ENCODE measurements at regions not wholly inside any gene's neighbourhood (a gene's known extent, or its start where the extent isn't known, plus 50 kb on each side); places are given as distances from the start of the nearest gene placed in this dataset.

- Histone ChIP-seq H3K4me1 (ENCODE audit: insufficient read depth, low read length) (no peaks in the 10 kb centered on the region), H3K27ac (ENCODE audit: low read depth, low read length) (no peak overlapping the region), H3K36me3 (ENCODE audit: insufficient read depth, low read length) (no peaks in the 10 kb centered on the region), H3K4me3 (ENCODE audit: low read length) (no peak overlapping the region), H3K9me3 (ENCODE audit: low read length) (no peaks in the 10 kb centered on the region), H3K27me3 (ENCODE audit: insufficient read depth, low read length, poor library complexity, severe bottlenecking) (no peaks in the 10 kb centered on the region)
- no peak overlapping the region for H3K4me3 Mint-ChIP-seq
- no peak overlapping the region for H3K27ac Mint-ChIP-seq
- H3K9me3 Mint-ChIP-seq, result peaks cover 0 to 2% (median 0%) of the 10 kb centered on the region in 5 donors
- ChIA-PET POLR2A (no interaction called here), CTCF (no interaction called here)
- no peaks in the 10 kb centered on the region for H3K4me1 Mint-ChIP-seq
- H3K36me3 Mint-ChIP-seq, result no peaks in the 10 kb centered on the region
- no peaks in the 10 kb centered on the region for H3K27me3 Mint-ChIP-seq
- no peak for DNase-seq
Measured at GRCh38 chr13:38527140-38527539, 159.7 kb upstream of the FREM2 start.

- CTCF ChIA-PET, result no interaction called here
- DNase-seq, result no peak
- H3K36me3 Mint-ChIP-seq, result no peaks in the 10 kb centered on the region
Measured at GRCh38 chr13:38528986-38529385, 157.9 kb upstream of the FREM2 start.

GRCh38 chr13:38530492-38530891 lies 156.4 kb upstream of the FREM2 start:
- H3K27me3 Mint-ChIP-seq, result no peaks in the 10 kb centered on the region
- CTCF ChIA-PET, result no interaction called here
- no peaks in the 10 kb centered on the region for H3K9me3 ChIP-seq (ENCODE audit: low read length)

More at GRCh38 chr13:38528986-38529385, 157.9 kb upstream of the FREM2 start:
- Histone ChIP-seq H3K9me3 (ENCODE audit: low read length) (no peaks in the 10 kb centered on the region), H3K4me1 (ENCODE audit: insufficient read depth, low read length) (no peaks in the 10 kb centered on the region), H3K27me3 (ENCODE audit: insufficient read depth, low read length, poor library complexity, severe bottlenecking) (no peaks in the 10 kb centered on the region), H3K27ac (ENCODE audit: low read depth, low read length) (no peak overlapping the region), H3K36me3 (ENCODE audit: insufficient read depth, low read length) (no peaks in the 10 kb centered on the region), H3K4me3 (ENCODE audit: low read length) (no peak overlapping the region)
- H3K27me3 Mint-ChIP-seq, result no peaks in the 10 kb centered on the region
- H3K4me1 Mint-ChIP-seq, result no peaks in the 10 kb centered on the region
- peaks cover 0 to 2% (median 0%) of the 10 kb centered on the region in 5 donors for H3K9me3 Mint-ChIP-seq
- no peak overlapping the region for H3K27ac Mint-ChIP-seq
- no peak overlapping the region for H3K4me3 Mint-ChIP-seq
- POLR2A ChIA-PET, result no interaction called here

DNA sequence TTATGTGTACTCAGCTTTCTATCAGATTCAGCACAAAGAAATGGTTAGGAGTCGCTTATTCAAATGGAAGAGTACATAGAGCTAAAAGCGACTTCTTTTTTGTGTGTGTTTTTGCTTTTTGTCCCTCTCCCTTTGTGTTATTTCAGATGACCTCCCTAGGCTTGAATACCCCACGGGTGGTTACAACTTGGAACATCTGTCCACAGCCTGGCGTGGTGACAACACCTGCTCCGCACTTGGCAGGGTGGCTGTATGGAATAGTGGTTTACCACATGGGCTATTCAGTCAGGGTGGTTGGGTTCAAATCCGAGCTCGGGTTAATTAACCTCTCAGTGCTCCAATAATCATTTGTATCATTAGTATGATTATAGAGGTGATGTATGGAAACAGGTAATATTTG lies 151.6 kb upstream of the FREM2 start:
- ChIA-PET POLR2A (no interaction called here), CTCF (no interaction called here)
- no peak for DNase-seq
- no peaks in the 10 kb centered on the region for H3K9me3 ChIP-seq (ENCODE audit: low read length)
- Mint-ChIP-seq H3K4me1 (no peaks in the 10 kb centered on the region), H3K9me3 (no peaks in the 10 kb centered on the region), H3K27ac (no peak overlapping the region), H3K4me3 (no peak overlapping the region), H3K27me3 (peaks cover 0 to 1% of the 10 kb centered on the region in 2 donors), H3K36me3 (no peaks in the 10 kb centered on the region)
- H3K36me3 ChIP-seq (ENCODE audit: insufficient read depth, low read length), result no peaks in the 10 kb centered on the region
- H3K27me3 ChIP-seq (ENCODE audit: insufficient read depth, low read length, poor library complexity, severe bottlenecking), result no peaks in the 10 kb centered on the region
- no peaks in the 10 kb centered on the region for H3K4me1 ChIP-seq (ENCODE audit: insufficient read depth, low read length)
- no peak overlapping the region for H3K4me3 ChIP-seq (ENCODE audit: low read length)
- no peak overlapping the region for H3K27ac ChIP-seq (ENCODE audit: low read depth, low read length)

More at GRCh38 chr13:38530492-38530891, 156.4 kb upstream of the FREM2 start:
- H3K4me1 ChIP-seq (ENCODE audit: insufficient read depth, low read length), result no peaks in the 10 kb centered on the region
- no peak overlapping the region for H3K4me3 Mint-ChIP-seq
- no peak overlapping the region for H3K4me3 ChIP-seq (ENCODE audit: low read length)
- no peak overlapping the region for H3K27ac ChIP-seq (ENCODE audit: low read depth, low read length)
- H3K27me3 ChIP-seq (ENCODE audit: insufficient read depth, low read length, poor library complexity, severe bottlenecking), result no peaks in the 10 kb centered on the region
- no peaks in the 10 kb centered on the region for H3K4me1 Mint-ChIP-seq
- no peaks in the 10 kb centered on the region for H3K36me3 ChIP-seq (ENCODE audit: insufficient read depth, low read length)
- POLR2A ChIA-PET, result no interaction called here
- H3K36me3 Mint-ChIP-seq, result no peaks in the 10 kb centered on the region
- no peak for DNase-seq
- no peak overlapping the region for H3K27ac Mint-ChIP-seq
- H3K9me3 Mint-ChIP-seq, result no peaks in the 10 kb centered on the region

GRCh38 chr13:38537051-38537450 lies 149.8 kb upstream of the FREM2 start:
- no peaks in the 10 kb centered on the region for H3K36me3 Mint-ChIP-seq
- no peaks in the 10 kb centered on the region for H3K9me3 ChIP-seq (ENCODE audit: low read length)
- H3K27me3 Mint-ChIP-seq, result peaks cover 0 to 1% of the 10 kb centered on the region in 2 donors
- H3K4me1 Mint-ChIP-seq, result no peaks in the 10 kb centered on the region
- no peaks in the 10 kb centered on the region for H3K36me3 ChIP-seq (ENCODE audit: insufficient read depth, low read length)
- ChIA-PET POLR2A (no interaction called here), CTCF (no interaction called here)
- H3K27me3 ChIP-seq (ENCODE audit: insufficient read depth, low read length, poor library complexity, severe bottlenecking), result no peaks in the 10 kb centered on the region
- H3K4me3 Mint-ChIP-seq, result no peak overlapping the region
- H3K27ac ChIP-seq (ENCODE audit: low read depth, low read length), result no peak overlapping the region
- no peak overlapping the region for H3K27ac Mint-ChIP-seq
- H3K4me3 ChIP-seq (ENCODE audit: low read length), result no peak overlapping the region
- no peaks in the 10 kb centered on the region for H3K9me3 Mint-ChIP-seq
- DNase-seq, result no peak
- H3K4me1 ChIP-seq (ENCODE audit: insufficient read depth, low read length), result no peaks in the 10 kb centered on the region

DNA sequence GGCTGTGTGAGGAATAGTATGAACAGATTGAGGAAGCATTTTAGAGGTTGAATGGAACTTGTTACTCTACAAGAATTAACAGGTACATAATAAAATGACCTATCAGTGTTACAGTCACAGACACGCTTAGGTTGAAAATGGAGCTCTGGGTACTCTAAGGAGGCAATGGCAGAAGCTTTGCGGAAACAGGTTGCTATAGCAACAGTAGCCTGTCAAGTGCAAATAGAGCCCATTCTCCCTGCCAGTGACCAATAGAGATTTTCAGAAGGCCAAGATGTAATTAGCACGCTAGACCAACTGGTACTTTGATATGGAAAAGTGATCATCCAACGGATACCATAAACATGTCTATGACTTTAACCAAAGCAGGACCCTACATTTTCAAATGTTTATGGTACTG lies 148.5 kb upstream of the FREM2 start:
- Mint-ChIP-seq H3K4me1 (no peaks in the 10 kb centered on the region), H3K4me3 (no peak overlapping the region), H3K27me3 (peaks cover 0 to 1% of the 10 kb centered on the region in 2 donors), H3K27ac (no peak overlapping the region), H3K9me3 (no peaks in the 10 kb centered on the region), H3K36me3 (no peaks in the 10 kb centered on the region)
- no peaks in the 10 kb centered on the region for H3K36me3 ChIP-seq (ENCODE audit: insufficient read depth, low read length)
- CTCF ChIA-PET, result no interaction called here
- POLR2A ChIA-PET, result no interaction called here
- H3K4me1 ChIP-seq (ENCODE audit: insufficient read depth, low read length), result no peaks in the 10 kb centered on the region
- H3K9me3 ChIP-seq (ENCODE audit: low read length), result no peaks in the 10 kb centered on the region
- H3K27me3 ChIP-seq (ENCODE audit: insufficient read depth, low read length, poor library complexity, severe bottlenecking), result no peaks in the 10 kb centered on the region
- H3K4me3 ChIP-seq (ENCODE audit: low read length), result no peak overlapping the region
- H3K27ac ChIP-seq (ENCODE audit: low read depth, low read length), result no peak overlapping the region
- DNase-seq, result no peak

DNA sequence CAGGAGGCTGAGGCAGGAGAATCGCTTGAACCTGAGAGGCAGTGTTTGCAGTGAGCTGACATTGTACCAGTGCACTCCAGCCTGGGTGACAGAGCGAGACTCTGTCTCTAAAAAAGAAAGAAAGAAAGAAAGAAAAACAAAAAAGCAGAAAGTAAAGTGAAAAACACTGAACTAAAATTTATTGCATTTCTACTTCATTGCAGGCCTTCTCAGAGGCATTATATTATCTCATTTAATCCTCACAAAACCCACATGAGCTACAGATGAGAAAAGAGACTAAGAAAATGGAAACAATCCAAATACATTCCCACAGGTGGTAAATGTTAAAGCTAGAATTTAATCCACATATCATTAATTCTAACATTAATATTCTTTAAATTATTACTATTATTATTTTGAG lies 147.2 kb upstream of the FREM2 start:
- Mint-ChIP-seq H3K27ac (no peak overlapping the region), H3K9me3 (no peaks in the 10 kb centered on the region), H3K27me3 (peaks cover 0 to 1% of the 10 kb centered on the region in 2 donors), H3K36me3 (no peaks in the 10 kb centered on the region), H3K4me3 (no peak overlapping the region), H3K4me1 (no peaks in the 10 kb centered on the region)
- H3K4me3 ChIP-seq (ENCODE audit: low read length), result no peak overlapping the region
- no peaks in the 10 kb centered on the region for H3K4me1 ChIP-seq (ENCODE audit: insufficient read depth, low read length)
- H3K27me3 ChIP-seq (ENCODE audit: insufficient read depth, low read length, poor library complexity, severe bottlenecking), result no peaks in the 10 kb centered on the region
- no peak overlapping the region for H3K27ac ChIP-seq (ENCODE audit: low read depth, low read length)
- H3K36me3 ChIP-seq (ENCODE audit: insufficient read depth, low read length), result no peaks in the 10 kb centered on the region
- no peaks in the 10 kb centered on the region for H3K9me3 ChIP-seq (ENCODE audit: low read length)
- CTCF ChIA-PET, result no interaction called here
- POLR2A ChIA-PET, result no interaction called here
- DNase-seq, result no peak

DNA sequence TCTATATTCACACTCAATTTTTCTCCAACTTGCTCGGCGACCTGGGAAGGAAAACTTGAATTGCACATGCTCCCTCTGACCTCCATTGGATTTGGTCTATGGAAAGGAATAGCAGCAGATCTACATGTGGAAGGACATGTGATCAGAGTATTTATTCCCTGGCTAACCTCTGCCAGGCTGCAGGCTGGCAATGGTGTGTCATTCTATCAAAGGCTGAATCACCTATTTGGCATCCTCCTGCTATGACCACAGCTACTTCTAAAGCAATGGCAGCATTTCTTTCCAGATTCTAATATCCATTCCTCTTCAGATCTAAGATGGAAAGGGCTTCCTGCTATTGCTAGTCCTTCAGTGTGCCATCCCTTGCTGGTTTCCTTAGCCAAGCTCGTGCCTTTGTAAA lies 144.3 kb upstream of the FREM2 start:
- Histone ChIP-seq H3K4me3 (ENCODE audit: low read length) (no peak overlapping the region), H3K27me3 (ENCODE audit: insufficient read depth, low read length, poor library complexity, severe bottlenecking) (no peaks in the 10 kb centered on the region), H3K4me1 (ENCODE audit: insufficient read depth, low read length) (no peaks in the 10 kb centered on the region), H3K36me3 (ENCODE audit: insufficient read depth, low read length) (no peaks in the 10 kb centered on the region), H3K27ac (ENCODE audit: low read depth, low read length) (no peak overlapping the region), H3K9me3 (ENCODE audit: low read length) (no peaks in the 10 kb centered on the region)
- Mint-ChIP-seq H3K4me3 (no peak overlapping the region), H3K36me3 (no peaks in the 10 kb centered on the region), H3K4me1 (no peaks in the 10 kb centered on the region), H3K27ac (no peak overlapping the region), H3K27me3 (no peaks in the 10 kb centered on the region), H3K9me3 (no peaks in the 10 kb centered on the region)
- ChIA-PET CTCF (no interaction called here), POLR2A (no interaction called here)
- DNase-seq, result no peak

DNA sequence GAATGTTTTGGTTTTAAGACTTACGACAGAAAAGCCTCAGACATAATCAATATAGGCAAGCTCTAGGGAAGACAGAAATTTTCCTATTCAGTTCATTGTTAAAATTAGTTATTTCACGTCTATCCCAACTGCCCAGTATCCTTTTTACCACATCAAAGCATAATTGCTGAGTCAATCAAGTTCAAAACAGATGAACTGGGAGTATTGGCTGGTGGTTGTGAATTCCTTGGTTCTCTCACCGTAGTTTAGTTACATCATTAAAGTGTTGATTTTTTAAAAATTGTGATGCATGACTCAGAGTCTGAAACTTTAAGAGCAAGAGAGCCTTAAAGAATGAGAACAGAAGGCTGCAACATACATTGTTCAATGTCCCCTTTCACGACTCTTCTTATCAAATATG lies 143.3 kb upstream of the FREM2 start:
- no peaks in the 10 kb centered on the region for H3K27me3 Mint-ChIP-seq
- CTCF ChIA-PET, result no interaction called here
- no peak for DNase-seq
- Histone ChIP-seq H3K36me3 (ENCODE audit: insufficient read depth, low read length) (no peaks in the 10 kb centered on the region), H3K9me3 (ENCODE audit: low read length) (no peaks in the 10 kb centered on the region), H3K27ac (ENCODE audit: low read depth, low read length) (no peak overlapping the region), H3K4me3 (ENCODE audit: low read length) (no peak overlapping the region), H3K4me1 (ENCODE audit: insufficient read depth, low read length) (no peaks in the 10 kb centered on the region), H3K27me3 (ENCODE audit: insufficient read depth, low read length, poor library complexity, severe bottlenecking) (no peaks in the 10 kb centered on the region)
- H3K9me3 Mint-ChIP-seq, result peaks cover 0 to 3% (median 0%) of the 10 kb centered on the region in 5 donors
- no peaks in the 10 kb centered on the region for H3K4me1 Mint-ChIP-seq
- no peak overlapping the region for H3K27ac Mint-ChIP-seq
- no peaks in the 10 kb centered on the region for H3K36me3 Mint-ChIP-seq
- POLR2A ChIA-PET, result no interaction called here
- H3K4me3 Mint-ChIP-seq, result no peak overlapping the region
